Stimulated activated effector memory CD8-positive, alpha-beta T cell treated with anti-CD3 and anti-CD28 coated beads, Interleukin-12 subunit alpha, Interleukin-12 subunit beta, amount 100 ng/mL, for 72 hours (primary cell): ENCODE measurements at regions not wholly inside any gene's neighbourhood (a gene's known extent, or its start where the extent isn't known, plus 50 kb on each side); places are given as distances from the start of the nearest gene placed in this dataset.
"Not testable (repeated sequence)": the region's sequence is repeated elsewhere in the genome, so short reads cannot be mapped to it uniquely, and the experiment has no call there.

ENCODE experiments used
- ATAC-seq: fragments of 150-1000 bp; cut with Tn5 transposase; 2 replicates; pipeline ENCODE4 v1.10.0; 2021
- DNase-seq, 2 donors: peaks; one replicate each; pipeline ENCODE4 v3.0.0; 2021 to 2022; ENCODE audit warnings: low spot score in 2 of 2
- H3K27ac Mint-ChIP-seq: one replicate; pipeline ENCODE4 v1.8.0; 2022; ENCODE audit warnings: mild to moderate bottlenecking, mixed read lengths
- H3K36me3 Mint-ChIP-seq: one replicate; pipeline ENCODE4 v1.8.0; 2022; ENCODE audit warnings: mild to moderate bottlenecking, mixed read lengths
- H3K4me1 Mint-ChIP-seq: one replicate; pipeline ENCODE4 v1.8.0; 2022; ENCODE audit warnings: mixed read lengths
- H3K4me3 Mint-ChIP-seq: one replicate; pipeline ENCODE4 v1.8.0; 2022; ENCODE audit warnings: mild to moderate bottlenecking, mixed read lengths
- H3K9me3 Mint-ChIP-seq: one replicate; pipeline ENCODE4 v1.8.0; 2022; ENCODE audit warnings: mixed read lengths

DNA sequence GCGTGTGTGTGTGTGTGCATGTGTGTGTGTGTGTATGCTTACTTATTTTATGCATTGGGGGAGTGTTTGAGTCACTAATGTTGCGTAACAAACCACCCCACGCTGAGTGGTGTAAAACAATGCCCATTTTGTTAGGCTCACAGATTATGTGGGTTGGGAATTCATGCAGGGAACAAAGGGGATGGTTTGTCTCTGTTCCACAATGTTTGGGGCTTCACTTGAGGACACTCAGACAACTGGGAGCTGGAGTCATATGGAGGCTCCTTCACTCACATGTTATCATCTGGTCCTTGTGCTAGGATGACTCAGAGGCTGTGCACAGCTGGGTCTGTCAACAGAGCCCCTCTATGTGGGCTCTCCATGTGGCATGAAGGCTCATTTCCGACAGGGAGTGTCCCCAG, 51.3 kb upstream of the LARGE1 start:
- H3K9me3 Mint-ChIP-seq = peaks cover 6% of the 10 kb centered on the region

DNA sequence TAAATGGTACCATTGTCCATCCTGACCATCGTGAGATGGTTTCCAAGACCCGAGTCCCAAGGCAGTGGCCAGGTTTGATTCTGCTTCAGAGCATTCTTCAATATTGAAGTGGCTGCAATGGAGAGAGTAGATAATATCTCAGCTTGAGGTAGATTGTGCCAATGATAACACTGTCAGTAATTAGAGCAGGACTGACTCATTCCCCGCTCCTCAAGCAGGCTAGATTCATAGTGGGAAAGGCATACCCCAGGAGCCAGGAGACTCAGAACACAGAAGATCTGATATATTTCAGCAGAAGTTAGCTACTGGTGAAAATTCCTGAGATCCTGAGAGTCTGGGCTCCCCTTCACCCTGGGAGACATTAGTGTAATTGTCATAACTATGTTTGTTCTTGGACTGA, 55.6 kb upstream of the LARGE1 start:
- Mint-ChIP-seq H3K4me3 (no peak overlapping the region), H3K9me3 (peaks cover 6% of the 10 kb centered on the region), H3K4me1 (no peaks in the 10 kb centered on the region), H3K27ac (no peak overlapping the region), H3K36me3 (no peaks in the 10 kb centered on the region)
- DNase-seq = no peak
- ATAC-seq = no peak

More for the DNA sequence above, 51.3 kb upstream of the LARGE1 start:
- DNase-seq (no peak), ATAC-seq (no peak)
- no peaks in the 10 kb centered on the region for H3K4me1 Mint-ChIP-seq
- no peak overlapping the region for H3K27ac Mint-ChIP-seq
- no peaks in the 10 kb centered on the region for H3K36me3 Mint-ChIP-seq
- no peak overlapping the region for H3K4me3 Mint-ChIP-seq

DNA sequence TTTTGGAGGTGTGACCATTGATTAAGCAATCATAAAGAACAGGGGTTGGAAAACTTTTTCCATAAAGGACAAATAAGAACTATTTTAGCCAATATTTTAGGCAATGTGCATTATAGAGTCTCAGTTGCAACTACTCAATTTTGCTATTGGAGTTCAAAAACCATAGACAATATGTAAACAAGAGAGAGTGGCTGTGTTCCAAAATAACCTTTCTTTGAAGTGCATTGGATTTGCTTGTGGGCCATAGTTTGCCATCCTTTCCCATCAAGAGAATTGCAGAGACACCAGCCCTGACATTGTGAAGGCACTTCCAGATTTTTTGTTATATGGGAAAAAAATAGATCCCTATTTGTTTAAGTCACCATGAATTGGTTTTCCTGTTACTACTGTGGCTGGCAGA, 63.3 kb upstream of the LARGE1 start:
- H3K27ac Mint-ChIP-seq = no peak overlapping the region
- no peak overlapping the region for H3K4me3 Mint-ChIP-seq
- DNase-seq (no peak), ATAC-seq (no peak)
- no peaks in the 10 kb centered on the region for H3K36me3 Mint-ChIP-seq
- peaks cover 2% of the 10 kb centered on the region for H3K9me3 Mint-ChIP-seq
- H3K4me1 Mint-ChIP-seq = no peaks in the 10 kb centered on the region

DNA sequence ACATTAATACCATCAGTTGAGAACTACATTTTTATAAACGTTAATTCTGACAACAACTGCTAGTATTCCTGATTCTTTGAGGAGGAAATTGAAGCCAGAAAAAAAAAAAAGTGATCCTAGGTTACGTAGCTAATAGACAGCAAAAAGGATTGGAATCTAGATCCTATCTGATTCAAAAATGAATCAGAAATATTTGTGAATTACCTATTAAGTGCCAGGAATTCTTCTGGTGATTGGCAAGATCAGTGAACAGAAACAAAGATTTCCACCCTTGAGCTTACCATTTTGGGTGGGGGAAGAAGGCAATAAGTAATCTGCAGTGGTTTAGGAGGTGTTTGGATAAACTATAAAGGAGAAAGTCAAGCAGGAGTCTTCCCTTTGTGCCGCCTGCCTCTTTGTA, 63.9 kb upstream of the LARGE1 start:
- no peak for DNase-seq
- ATAC-seq = no peak
- no peaks in the 10 kb centered on the region for H3K4me1 Mint-ChIP-seq
- H3K36me3 Mint-ChIP-seq = no peaks in the 10 kb centered on the region
- H3K9me3 Mint-ChIP-seq = peaks cover 2% of the 10 kb centered on the region
- no peak overlapping the region for H3K4me3 Mint-ChIP-seq
- no peak overlapping the region for H3K27ac Mint-ChIP-seq

DNA sequence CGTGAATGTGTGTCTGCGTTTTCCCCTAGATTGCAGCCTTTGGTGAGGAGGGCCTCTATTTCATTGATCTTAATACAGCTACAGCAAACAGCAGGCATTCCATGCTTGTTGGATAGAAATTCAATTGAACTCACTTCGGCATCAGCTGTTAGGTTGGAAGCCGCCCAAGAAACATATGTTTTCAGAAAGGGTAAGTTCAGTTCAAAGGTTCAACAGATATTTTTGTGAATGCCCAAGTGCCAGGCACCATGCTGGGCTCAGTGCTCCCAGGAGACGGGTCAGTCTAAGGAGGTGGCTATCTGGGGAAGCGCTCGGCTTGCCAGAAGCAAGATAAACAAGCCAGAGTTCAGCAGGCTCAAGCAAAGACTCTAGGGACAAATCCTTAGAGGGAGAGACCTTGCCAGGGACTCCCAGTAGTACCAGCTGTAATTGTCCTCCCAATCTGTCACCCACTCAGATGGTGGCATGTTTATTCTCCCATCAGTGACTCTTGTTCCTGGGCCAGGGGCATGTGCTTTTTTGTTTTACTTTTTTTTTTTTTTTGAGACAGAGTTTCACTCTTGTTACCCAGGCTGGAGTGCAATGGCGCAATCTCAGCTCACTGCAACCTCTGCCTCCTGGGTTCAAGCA, 64.5 kb upstream of the LARGE1 start:
- Mint-ChIP-seq H3K9me3 (peaks cover 2% of the 10 kb centered on the region), H3K36me3 (no peaks in the 10 kb centered on the region), H3K4me3 (no peak overlapping the region), H3K27ac (no peak overlapping the region), H3K4me1 (no peaks in the 10 kb centered on the region)
- DNase-seq (no peak), ATAC-seq (no peak)

DNA sequence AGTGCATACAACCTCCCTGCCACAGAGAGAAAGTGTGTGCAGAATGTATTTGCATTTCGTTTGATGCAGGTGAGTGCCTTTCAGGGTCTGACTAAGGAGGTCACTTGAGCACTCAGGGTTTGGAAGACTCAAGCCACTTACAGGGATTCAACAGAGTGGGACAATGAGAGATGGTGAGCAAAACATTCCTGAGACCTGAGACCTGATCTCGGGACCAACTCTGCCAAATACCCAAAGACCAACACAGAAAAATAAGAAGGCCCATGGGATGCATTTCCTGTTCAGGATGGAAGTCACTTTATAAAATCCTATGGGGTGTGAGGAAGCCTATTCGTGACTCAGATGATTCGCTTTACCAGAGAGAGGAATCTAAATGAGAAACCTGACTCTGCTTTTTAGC, 65.2 kb upstream of the LARGE1 start:
- DNase-seq (no peak), ATAC-seq (no peak)
- peaks cover 2% of the 10 kb centered on the region for H3K9me3 Mint-ChIP-seq
- H3K27ac Mint-ChIP-seq = no peak overlapping the region
- no peaks in the 10 kb centered on the region for H3K4me1 Mint-ChIP-seq
- no peaks in the 10 kb centered on the region for H3K36me3 Mint-ChIP-seq
- no peak overlapping the region for H3K4me3 Mint-ChIP-seq

DNA sequence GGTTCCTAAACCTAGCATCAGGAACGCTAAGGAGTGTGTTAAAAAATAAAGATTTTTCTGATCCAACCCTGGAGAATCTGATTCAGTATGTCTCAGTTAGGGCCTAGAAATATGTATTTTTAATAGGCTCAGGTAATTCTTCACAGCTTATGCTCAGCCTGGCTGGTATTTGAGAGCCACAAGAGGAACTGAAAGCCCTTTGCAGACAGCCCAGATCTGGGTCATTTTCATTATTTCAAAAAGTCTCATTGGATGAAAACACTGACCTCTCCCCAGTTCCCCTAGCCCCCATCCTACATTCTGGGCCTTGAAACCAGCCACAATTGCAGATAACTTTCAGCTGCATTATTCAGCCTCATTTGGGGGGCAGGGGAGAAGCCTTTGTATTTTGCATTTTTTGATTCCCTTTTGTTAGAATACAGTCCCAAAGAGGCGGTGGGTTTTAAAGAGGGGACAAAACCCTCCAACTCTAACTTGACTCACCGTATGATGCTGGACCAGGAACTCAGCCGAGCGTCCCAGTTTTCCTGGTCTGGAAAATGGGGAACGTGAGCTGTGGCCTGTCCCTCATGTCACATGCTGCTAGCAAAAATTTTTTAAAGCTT, 66.0 kb upstream of the LARGE1 start:
- H3K36me3 Mint-ChIP-seq = no peaks in the 10 kb centered on the region
- DNase-seq (no peak), ATAC-seq (no peak)
- no peak overlapping the region for H3K4me3 Mint-ChIP-seq
- no peak overlapping the region for H3K27ac Mint-ChIP-seq
- peaks cover 2% of the 10 kb centered on the region for H3K9me3 Mint-ChIP-seq
- H3K4me1 Mint-ChIP-seq = no peaks in the 10 kb centered on the region

DNA sequence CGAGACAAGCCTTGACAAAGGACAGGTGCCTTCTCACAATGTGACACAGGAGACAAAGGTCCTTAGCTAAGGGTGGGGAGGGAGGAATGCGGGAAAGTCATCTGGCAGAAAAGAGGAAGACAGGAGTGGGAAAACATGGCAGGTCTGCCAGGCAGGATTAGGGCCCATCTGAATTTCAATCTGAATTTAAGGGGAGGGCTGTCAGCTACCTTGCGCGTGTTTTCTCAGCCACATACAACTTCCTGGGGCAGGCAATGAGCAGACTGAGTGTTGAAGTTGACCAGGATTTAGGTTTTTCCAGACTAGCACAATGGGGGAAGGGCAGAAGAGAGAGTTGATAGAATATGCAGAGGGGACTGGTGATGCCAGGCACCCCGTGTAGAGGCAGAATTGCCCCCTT, 66.7 kb upstream of the LARGE1 start:
- no peak overlapping the region for H3K4me3 Mint-ChIP-seq
- H3K9me3 Mint-ChIP-seq = peaks cover 2% of the 10 kb centered on the region
- no peaks in the 10 kb centered on the region for H3K4me1 Mint-ChIP-seq
- ATAC-seq (no peak), DNase-seq (no peak)
- H3K36me3 Mint-ChIP-seq = no peaks in the 10 kb centered on the region
- H3K27ac Mint-ChIP-seq = no peak overlapping the region

DNA sequence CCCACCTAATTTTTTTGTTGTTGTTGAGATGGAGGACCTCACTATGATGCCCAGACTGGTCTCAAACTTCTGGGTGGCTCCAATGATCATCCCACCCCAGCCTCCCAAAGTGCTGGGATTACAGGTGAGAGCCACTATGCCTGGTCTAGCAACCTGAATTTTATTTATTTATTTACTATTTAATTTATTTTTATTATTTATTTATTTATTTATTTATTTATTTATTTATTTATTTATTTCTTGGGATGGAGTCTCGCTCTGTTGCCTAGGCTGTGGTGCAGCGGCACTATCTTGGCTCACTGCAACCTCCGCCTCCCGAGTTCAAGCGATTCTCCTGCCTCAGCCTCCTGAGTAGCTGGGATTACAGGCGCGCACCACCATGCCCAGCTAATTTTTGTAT, 69.0 kb upstream of the LARGE1 start:
- not testable (repeated sequence) for H3K27ac Mint-ChIP-seq, H3K4me1 Mint-ChIP-seq, H3K4me3 Mint-ChIP-seq, H3K9me3 Mint-ChIP-seq, H3K36me3 Mint-ChIP-seq, DNase-seq, ATAC-seq

DNA sequence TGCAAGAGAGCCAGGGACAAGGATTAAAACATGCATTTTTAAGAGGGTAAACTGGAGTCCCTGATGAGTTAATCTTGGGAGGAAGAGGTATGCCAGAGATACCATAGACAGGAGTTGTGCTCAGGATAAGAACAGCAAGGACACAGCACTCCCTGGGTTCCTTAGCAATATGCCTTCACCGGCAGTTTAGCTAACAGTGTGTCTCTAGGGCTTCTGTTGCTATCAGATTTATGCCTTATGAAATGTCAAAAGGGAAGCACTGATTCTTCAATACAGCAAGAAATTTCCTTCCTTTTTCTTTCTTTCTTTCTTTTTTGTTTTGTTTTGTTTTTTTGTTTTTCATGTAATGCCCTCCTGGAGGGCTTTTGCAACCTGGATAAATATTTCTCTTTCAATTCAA, 71.3 kb upstream of the LARGE1 start:
- ATAC-seq (no peak), DNase-seq (no peak)
- peaks cover 2% of the 10 kb centered on the region for H3K9me3 Mint-ChIP-seq
- no peak overlapping the region for H3K27ac Mint-ChIP-seq
- no peaks in the 10 kb centered on the region for H3K4me1 Mint-ChIP-seq
- no peak overlapping the region for H3K4me3 Mint-ChIP-seq
- H3K36me3 Mint-ChIP-seq = no peaks in the 10 kb centered on the region

DNA sequence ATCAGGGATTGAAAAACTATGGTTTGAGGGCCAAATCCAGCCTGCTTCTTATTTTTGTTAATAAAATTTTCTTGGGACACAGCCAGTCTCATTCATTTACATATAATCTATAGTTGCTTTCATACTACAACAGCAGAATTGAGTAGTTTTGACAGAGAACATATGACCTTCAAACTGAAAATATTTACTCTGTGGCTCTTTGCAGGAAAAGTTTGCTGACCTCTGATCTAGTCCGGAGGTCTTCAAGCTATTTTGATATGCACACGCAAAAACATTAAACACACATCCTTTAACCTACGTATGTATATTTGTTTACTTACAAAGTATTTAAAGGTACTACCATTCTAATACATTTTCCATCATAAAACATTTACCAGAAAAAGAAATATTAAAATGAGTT, 76.5 kb upstream of the LARGE1 start:
- ATAC-seq (no peak), DNase-seq (no peak)
- Mint-ChIP-seq H3K4me3 (no peak overlapping the region), H3K9me3 (peaks cover 24% of the 10 kb centered on the region), H3K27ac (no peak overlapping the region), H3K36me3 (no peaks in the 10 kb centered on the region), H3K4me1 (no peaks in the 10 kb centered on the region)

DNA sequence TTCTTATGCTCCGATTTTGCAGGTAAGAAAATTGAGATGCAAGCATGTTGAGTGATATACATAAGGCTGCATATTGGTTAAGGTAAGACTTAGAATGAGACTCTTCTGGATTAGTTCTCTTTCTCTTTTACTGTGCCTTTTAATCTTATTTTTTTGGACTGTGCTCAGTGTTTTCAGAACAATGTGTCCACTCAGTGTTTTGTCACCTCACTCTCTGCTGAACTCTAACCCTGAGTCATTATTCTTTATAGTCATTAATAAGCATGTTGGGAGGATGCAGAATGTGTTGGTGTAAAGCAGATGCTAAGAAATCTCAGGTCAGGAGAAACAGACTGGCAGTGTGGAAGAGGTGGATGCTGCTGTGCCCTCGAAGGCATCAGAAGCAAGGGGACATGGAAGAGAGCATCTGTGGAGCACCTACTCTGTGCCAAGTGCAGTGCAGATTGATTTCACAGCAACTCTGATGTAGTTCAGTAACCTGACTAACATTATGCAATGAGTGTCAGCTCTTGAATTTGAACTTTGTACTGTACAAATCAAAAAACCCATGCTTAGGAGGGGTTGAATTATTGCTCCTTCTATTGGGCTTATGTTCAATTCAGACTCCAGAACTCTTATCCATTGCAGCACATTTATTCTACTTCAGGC, 80.7 kb upstream of the LARGE1 start:
- Mint-ChIP-seq H3K36me3 (no peaks in the 10 kb centered on the region), H3K4me3 (no peak overlapping the region), H3K9me3 (peaks cover 32% of the 10 kb centered on the region), H3K27ac (no peak overlapping the region), H3K4me1 (no peaks in the 10 kb centered on the region)
- ATAC-seq (no peak), DNase-seq (no peak)

DNA sequence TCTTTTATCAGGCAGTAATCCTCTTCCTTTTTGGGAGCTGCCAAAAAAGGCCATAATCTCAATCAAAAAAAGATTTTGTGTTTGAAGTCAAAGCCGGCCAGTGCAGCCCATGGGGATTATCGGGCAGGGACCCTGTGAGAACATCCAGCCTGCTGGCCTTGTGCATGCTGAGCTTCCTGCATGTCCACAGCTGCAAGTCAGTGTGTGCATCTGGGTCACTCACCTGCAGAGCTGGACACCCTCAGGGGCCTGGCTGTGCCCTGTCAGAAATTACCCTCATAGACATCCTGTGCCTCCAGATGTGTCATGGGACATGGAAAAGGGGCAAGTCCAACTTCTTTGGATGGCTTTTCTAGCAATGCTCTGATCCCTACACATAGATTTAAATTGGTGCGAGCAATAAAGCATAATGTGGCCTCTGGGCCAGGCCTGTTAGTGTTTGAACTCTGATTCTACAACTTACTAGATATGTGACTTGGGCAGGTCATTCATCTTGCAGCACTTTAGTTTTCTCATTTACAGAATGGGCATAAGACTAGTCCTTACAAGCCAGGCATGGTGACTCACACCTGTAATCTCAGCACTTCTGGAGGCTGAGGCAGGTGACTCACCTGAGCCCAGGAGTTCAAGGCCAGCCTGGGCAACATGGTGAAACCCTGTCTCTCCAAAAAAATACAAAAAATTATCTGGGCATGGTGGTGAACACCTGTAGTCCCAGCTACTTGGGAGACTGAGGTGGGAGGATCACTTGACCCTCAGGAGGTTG, 81.6 kb upstream of the LARGE1 start:
- H3K27ac Mint-ChIP-seq = no peak overlapping the region
- ATAC-seq = no peak
- DNase-seq = no peak
- H3K4me3 Mint-ChIP-seq = no peak overlapping the region
- peaks cover 32% of the 10 kb centered on the region for H3K9me3 Mint-ChIP-seq
- H3K36me3 Mint-ChIP-seq = no peaks in the 10 kb centered on the region
- H3K4me1 Mint-ChIP-seq = no peaks in the 10 kb centered on the region

DNA sequence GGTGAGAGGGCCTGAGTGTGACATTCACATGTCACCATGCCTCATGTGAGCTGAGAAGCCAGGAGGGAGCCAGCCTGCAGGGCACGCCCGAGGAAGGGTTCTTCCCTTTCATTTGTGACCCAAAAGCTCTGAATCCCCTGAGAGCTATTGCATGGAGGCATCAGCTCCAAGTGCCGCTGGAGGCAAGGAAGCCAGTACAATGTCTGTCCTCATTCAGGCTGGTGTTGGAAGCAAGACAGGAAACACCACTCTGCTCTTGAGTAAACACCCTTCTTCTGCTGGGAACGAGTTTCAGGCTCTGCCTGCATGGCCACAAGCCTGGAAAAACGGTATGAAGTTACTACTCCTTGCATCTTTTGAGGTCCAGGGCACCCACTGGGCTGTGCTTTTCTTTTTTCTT, 83.8 kb upstream of the LARGE1 start:
- Mint-ChIP-seq H3K4me1 (no peaks in the 10 kb centered on the region), H3K4me3 (no peak overlapping the region), H3K27ac (no peak overlapping the region), H3K9me3 (peaks cover 19% of the 10 kb centered on the region), H3K36me3 (no peaks in the 10 kb centered on the region)
- ATAC-seq (no peak), DNase-seq (no peak)

DNA sequence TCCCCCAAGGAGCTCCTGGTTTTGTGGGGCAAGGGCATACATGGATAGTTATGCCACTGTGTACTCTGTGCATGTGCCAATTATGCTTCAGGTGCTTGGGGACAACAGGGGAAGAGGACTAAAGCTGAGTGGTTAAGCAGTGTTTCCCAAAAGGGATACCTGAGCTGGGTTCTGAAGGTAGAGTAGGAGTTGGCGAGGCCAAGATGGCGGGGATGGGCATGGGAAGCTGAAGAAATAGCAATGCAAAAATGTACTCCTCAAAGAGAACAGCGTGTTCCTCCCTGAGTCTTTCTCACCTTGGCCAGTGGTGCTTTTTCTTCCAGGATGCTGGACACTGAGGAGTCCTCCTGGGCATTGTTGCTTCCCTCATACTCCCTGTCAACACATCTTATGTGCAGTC, 90.0 kb upstream of the LARGE1 start:
- Mint-ChIP-seq H3K4me3 (no peak overlapping the region), H3K36me3 (no peaks in the 10 kb centered on the region), H3K9me3 (peaks cover 17% of the 10 kb centered on the region), H3K4me1 (no peaks in the 10 kb centered on the region), H3K27ac (no peak overlapping the region)
- no peak for ATAC-seq
- no peak for DNase-seq

DNA sequence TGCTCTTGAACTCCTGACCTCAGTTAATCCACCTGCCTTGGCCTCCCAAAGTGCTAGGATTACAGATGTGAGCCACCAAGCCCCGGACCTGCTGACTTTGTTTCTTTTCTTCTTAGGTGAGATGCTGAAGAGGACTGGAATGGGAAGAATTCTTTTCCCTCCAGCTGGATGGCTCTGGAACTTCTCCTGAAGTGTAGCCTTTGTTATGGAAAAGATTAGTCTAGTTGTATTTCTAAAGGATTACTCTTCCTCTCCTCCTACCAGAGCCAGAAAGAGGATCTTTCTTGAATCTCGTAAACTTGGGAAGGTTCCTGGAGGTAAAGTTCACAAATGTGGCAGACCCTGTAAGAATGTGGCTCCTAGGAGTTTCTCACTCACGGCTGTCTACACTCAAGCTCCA, 95.4 kb upstream of the LARGE1 start:
- Mint-ChIP-seq H3K4me1 (no peaks in the 10 kb centered on the region), H3K9me3 (peaks cover 21% of the 10 kb centered on the region), H3K27ac (no peak overlapping the region), H3K36me3 (no peaks in the 10 kb centered on the region), H3K4me3 (no peak overlapping the region)
- no peak for DNase-seq
- ATAC-seq = no peak
